IPS-18c (cell line): ENCODE measurements at regions not wholly inside any gene's neighbourhood (a gene's known extent, or its start where the extent isn't known, plus 50 kb on each side); places are given as distances from the start of the nearest gene placed in this dataset.
"Not testable (repeated sequence)": the region's sequence is repeated elsewhere in the genome, so short reads cannot be mapped to it uniquely, and the experiment has no call there.

Source experiments
- H3K4me3 ChIP-seq: 2 replicates; pipeline ENCODE4 v1.7.0; 2013; ENCODE audit warnings: low read depth, mild to moderate bottlenecking, low read length, moderate library complexity; ENCODE audit not compliant: insufficient read depth
- H3K9me3 ChIP-seq: one replicate; pipeline ENCODE4 v1.6.1; 2013; ENCODE audit warnings: mild to moderate bottlenecking, low read length, moderate library complexity; ENCODE audit not compliant: control insufficient read depth, insufficient read depth

DNA sequence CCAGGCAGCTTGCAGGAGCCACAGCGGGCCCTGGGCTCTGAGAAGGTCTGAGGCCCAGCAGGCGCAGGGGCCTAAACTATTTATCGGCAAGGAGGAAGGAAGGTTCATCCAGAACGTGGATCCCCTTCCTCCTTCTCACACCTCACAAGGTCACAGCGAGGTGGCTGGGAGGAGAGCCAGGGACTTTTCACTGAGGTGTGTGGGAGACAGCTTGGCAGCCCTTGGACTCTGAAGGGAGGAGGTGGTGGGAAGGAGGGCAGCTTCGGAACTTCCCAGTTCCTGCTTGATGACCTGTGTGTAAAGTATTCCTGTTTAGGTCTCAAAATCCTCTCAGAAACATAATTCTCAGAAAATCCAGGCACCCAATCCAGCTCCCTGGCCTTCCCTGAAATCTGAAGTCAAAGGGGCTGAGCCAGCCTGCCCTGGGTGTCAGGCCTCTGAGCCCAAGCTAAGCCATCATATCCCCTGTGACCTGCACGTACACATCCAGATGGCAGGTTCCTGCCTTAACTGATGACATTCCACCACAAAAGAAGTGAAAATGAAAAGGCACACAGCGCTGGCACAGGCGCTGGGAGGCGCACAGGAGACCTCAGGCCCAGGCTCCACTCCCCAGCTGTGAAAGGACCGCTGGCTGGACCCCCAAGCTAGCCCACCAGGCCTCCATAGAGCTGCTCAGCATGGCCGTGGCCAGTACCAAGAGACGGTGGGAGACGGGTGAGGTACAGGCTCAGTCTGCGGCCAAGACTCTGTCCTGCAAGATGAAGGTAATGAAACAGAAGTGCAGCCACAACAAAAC is 269.4 kb upstream of the FRG2C start:
- H3K4me3 ChIP-seq, H3K9me3 ChIP-seq: not testable (repeated sequence)

DNA sequence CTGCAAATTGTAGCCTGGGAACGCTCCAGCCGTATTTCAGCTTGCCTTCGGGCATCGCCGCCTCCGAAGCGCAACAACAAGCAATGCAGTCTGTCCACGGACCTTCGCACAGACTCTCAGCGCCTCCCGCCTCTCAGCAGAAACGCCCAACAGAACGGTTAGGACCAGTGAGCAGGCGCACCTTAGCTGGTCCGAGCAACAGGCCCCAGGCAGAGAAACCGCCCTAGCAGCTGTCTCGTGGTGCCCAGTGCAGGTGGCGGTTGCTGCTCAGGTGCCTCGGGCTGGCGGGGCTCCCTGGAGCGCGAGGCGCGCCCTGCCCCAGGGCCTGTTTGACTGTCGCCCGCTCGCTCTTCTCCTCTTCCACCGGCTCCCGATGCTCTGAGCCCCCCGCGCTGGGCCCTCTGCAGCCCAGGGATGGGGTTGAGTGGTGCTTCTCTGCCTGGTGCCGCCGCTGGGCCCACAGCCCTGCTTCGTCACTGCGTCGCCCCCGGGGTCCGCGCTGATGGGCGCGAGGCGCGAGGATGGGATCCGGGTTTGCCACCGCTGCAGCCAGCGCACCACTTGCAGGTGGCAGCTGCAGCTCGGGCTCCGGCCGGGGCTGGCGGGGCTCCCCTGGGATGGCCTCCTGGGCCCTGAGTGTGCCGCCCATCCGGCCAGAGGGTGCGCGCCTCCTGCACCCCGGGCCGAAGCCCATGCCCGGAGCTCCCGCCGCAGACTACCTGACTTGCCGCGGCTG is 268.4 kb upstream of the FRG2C start:
- no peaks in the 10 kb centered on the region for H3K9me3 ChIP-seq
- H3K4me3 ChIP-seq: no peak overlapping the region

DNA sequence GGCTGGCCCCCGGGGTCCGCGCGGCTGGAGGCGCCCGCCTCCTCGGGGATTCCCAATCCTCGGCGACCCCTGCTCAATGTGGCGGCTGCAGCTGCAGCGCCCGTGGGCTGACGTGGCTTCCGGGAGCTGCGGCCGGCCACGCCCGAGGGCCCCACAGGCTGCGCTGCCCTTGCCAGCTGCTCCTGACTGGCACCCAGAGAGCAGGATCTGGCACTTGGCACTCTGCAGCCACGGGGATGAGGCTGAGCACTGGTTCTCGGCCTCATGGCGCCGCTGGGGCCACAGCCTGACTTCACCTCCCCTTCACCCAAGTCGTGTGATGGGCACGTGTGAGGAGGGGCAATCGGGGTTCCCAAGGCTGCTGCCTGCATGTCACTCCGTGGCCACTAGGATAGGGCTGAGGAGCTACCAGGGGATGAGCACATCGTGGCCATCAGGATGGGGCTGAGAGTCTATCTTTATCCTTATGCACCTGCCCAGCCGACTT is 267.8 kb upstream of the FRG2C start:
- Histone ChIP-seq H3K4me3 (no peak overlapping the region), H3K9me3 (no peaks in the 10 kb centered on the region)

DNA sequence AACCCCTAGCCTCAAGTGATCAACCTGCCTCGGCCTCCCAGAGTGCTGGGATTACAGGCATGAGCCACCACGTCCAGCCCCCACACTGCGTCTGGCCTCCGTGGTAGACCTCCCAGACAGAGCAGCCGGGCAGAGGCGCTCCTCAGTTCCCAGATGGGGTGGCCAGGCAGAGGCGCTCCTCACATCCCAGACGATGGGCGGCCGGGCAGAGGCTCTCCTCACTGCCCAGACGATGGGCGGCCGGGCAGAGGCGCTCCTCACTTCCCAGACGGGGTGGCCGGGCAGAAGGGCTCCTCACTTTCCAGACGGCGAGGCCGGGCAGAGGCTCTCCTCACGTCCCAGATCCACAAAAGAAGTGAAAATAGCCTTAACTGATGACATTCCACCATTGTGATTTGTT is 266.6 kb upstream of the FRG2C start:
- H3K9me3 ChIP-seq, H3K4me3 ChIP-seq: not testable (repeated sequence)

DNA sequence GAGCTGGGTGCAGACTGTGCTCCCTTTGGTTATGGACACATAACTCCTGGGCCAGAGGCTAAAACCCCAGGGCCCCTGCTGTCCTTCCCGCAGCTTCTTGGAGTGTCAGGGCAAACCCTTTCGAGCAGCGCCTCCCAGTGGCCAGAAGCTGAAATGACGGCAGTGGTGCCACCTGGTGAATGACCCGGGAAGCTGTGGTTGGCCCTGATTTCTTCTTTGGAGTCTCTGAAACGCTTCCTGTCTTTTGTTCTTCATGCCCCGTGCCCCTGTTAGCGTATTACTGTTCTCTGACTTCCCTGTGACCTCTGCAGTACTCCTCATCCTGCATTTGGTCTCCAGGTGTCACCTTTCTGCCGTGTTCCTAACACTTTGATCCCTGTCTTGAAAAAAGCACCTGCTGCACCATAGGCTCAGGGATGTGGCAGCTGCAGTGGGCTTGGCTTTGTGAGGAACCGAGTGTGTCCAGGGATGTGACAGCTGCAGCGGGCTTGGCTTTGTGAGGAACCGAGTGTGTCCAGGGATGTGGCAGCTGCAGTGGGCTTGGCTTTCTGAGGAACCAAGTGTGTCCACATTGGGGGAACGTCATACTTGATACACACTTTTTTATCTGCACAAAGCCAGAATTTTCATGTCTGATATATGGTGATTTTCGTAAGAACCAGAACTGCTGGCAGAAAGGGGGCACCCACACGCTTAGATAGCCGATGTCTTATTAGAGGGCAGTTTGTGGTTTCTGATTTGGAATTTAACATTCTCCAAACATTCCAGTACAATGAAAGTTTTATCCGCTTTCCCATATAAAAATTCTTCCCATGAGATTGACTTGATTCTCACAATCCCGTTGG is 241.8 kb upstream of the FRG2C start:
- H3K9me3 ChIP-seq, H3K4me3 ChIP-seq: not testable (repeated sequence)

DNA sequence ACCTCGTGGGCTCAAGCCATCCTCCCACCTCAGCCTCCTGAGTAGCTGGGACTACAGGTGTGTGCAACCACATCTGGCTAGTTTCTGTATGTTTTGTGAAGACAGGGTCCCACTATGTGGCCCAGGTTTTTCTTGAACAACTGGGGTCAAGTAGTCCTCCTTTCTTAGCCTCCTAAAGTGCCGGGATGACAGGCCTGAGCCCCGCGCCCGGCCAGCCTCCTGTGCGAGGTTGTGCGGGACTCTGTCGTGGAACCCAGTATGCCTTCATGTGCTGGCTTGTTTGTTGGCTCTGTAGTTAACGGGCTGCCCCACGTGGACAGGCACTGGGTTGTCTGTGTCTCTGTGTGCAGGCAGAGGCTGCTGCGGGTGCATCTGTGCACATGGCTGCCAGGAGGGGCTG is 238.7 kb upstream of the FRG2C start:
- not testable (repeated sequence) for H3K9me3 ChIP-seq, H3K4me3 ChIP-seq

DNA sequence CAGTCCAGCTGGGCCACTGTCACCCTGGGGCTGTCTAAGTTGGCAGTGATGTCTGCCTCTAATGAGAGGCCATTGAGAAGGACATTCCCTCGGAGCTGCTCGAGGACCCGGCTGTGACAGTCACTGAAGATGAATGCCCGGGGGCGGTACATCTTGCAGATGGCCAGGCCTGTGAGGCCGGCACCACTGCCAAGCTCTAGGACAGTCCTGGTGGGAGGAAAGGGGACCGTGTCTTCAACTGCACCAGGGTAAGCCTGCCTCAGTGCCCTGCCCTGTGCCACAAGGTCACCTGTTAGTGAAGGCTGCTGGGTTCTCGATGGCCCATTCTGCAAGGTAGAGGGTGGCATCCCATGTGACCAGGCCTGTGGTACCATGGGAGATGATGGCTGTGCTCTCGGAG is 236.6 kb upstream of the FRG2C start:
- H3K4me3 ChIP-seq, H3K9me3 ChIP-seq: not testable (repeated sequence)

DNA sequence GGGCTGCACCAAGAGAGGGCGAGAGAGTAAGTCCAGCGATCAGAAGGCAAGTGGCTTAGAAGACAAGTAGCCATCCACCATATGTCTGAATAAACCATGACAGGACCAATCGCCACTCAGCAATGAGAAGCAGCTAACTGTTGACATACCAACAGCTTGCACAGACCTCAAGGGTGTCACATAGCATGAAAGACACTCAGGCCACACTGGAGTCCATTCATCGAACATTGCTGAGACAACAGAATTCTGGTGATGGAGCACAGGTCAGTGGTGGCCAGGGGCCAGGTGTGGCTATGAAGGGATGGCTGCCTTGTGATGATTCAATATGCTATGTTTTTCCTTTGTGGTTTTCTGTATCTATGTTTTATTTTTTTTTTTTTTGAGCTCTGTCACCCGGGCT is 236.2 kb upstream of the FRG2C start:
- H3K9me3 ChIP-seq, H3K4me3 ChIP-seq: not testable (repeated sequence)

DNA sequence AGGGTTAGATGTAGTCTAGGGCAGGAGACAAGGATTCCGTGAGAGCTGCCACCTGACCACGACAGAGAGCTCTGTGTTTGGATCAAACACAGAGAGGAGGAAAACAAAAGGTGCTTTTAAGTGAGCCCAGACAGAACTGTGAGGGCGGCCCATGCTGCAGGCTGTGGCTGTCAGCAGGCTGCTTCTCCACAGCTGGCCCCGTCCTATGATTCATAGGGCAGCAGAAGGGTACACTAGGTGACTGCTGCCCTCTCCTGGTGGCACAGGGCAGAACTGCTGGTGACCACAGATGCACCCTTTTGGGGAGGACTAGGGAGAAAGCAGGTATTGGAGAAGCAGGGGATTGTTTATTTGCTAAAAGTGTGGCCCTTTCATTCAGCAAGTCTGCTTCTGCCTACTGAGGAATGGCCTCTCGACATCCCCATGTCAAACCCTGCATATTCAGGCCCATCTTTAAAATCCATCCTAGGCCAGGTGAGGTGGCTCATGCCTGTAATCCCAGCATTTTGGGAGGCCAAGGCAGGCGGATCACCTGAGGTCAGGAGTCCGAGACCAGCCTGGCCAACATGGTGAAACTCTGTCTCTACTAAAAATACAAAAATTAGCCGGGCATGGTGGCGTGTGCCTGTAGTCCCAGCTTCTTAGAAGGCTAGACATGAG is 234.4 kb upstream of the FRG2C start:
- not testable (repeated sequence) for H3K4me3 ChIP-seq, H3K9me3 ChIP-seq

DNA sequence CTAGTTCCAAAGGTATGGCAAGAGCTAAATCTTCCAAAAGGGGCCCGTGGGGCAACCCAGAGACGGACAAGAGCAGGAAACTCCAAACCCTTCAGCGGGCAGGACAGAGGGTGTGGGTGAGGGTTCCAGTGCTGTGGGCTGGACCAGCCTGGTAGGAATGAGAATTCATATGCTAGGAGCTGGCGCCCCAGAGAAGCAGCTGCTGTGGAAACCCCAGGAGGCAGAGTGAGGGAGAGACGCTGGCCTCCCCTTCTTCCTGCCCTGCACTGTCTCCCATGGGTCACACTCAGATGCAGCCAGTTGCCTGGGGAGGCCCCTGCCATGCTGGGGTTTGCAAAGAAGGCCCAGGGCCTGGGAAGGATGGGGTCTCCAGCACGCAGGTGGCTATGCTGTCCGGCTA is 233.7 kb upstream of the FRG2C start:
- not testable (repeated sequence) for H3K9me3 ChIP-seq, H3K4me3 ChIP-seq

DNA sequence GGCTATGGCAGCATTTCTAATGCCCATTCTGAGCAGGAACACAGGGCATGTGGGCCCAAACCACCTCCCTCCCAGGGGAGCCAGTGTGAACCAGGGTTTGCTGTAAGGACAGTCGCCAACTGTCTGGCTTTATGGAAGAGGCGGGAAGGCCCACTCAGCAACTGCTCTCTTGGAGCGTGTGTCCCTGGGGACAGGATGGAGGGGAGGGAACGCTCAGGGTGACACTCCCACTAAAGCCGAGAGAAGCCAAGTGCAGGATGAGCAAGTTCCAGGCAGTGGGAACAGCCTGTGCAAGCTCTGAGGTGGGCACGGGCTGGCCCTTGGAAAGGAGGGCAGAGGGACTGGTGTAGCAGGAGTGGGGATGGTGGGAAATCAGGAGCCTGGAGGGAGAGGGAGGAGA is 233.0 kb upstream of the FRG2C start:
- not testable (repeated sequence) for H3K4me3 ChIP-seq

DNA sequence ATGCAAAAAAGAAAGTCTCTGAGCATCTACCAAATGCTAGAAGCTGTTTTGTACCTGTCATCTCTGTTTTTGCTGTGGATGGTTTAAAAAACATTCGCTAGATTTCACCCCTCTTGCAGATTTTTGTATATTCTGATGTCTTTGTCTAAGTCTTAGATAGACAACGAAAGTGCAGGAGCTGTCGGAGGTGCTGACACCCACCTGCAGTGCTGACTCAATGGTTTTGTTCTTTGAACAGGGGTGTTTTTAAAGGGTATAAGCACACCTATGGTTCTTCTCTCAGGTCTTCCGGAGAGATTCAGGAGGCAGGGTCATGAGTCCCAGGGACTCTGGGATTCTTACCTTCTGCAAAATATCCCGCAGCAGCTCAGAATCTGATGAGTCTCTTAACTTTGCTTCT is 231.7 kb upstream of the FRG2C start:
- H3K4me3 ChIP-seq, H3K9me3 ChIP-seq: not testable (repeated sequence)

More for the DNA sequence above, 233.0 kb upstream of the FRG2C start:
- not testable (repeated sequence) for H3K9me3 ChIP-seq

DNA sequence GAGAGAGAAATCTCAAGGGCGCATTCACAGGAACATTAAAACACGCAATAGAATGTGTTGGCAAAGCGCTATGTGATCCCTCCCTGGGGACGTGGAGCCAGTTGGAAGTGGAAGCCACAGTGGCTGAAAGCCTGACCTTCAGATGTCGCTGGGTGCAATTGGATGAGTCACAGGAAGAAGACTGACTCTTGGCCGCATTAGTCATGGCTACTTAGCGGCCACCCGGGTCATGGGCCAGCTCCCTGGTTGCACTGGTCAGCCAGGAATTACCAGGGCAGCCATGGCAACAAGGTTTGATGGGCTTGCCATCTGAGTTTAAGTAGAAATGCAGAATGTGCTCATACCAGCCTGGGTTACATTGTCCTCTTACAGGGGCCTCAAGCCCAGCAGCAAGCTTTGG is 231.2 kb upstream of the FRG2C start:
- not testable (repeated sequence) for H3K9me3 ChIP-seq, H3K4me3 ChIP-seq

DNA sequence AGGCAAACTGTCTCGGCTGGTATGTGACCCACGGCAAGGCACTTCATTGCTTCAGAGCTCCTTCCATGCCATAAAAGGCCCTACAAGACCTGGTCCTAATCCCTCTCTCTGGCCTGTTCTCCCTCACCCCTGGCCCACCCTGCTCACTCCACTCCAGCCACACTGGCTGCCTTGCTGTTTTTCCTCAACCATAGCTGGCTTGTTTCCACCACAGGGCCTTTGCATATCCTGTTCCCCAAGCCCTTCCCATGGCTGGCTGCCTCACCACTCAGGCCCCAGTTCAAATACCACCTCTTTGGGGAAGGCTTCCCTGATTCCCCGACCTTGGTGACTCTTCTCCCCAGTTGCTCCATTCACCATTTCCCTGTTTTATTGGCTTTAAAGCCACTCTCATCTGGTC is 230.8 kb upstream of the FRG2C start:
- not testable (repeated sequence) for H3K9me3 ChIP-seq, H3K4me3 ChIP-seq

DNA sequence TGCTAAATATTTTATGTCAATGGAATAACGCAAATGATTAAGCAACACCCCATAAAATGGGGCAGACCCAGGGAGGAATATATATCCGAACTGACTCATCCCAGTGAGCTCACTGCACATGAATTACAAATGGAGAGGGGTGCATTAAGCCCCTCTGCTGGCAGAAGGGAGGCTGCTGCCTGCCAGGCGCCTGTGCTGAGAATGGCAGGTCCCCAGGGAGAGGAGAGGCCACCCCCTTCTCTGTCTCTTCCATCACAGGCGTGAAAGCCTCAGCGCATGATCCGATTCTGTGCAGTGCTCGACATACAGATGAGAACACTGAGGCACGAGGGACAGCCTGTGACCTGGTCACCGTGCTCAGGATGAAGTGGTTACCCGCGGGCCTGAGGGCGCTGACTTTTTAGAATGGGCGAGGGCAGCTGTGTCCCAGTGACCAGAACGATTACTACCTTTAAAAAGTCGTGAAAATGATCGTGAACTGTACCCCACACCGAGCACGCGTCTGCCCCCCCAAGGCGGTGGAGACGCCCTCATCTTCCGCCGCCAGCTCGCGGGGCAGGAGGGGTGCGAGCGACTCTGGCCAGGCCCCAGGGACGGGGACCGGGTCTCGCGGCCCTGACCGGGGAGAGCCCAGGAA is 229.7 kb upstream of the FRG2C start:
- peak overlapping the region; percentile 59 for H3K4me3 ChIP-seq
- not testable (repeated sequence) for H3K9me3 ChIP-seq

DNA sequence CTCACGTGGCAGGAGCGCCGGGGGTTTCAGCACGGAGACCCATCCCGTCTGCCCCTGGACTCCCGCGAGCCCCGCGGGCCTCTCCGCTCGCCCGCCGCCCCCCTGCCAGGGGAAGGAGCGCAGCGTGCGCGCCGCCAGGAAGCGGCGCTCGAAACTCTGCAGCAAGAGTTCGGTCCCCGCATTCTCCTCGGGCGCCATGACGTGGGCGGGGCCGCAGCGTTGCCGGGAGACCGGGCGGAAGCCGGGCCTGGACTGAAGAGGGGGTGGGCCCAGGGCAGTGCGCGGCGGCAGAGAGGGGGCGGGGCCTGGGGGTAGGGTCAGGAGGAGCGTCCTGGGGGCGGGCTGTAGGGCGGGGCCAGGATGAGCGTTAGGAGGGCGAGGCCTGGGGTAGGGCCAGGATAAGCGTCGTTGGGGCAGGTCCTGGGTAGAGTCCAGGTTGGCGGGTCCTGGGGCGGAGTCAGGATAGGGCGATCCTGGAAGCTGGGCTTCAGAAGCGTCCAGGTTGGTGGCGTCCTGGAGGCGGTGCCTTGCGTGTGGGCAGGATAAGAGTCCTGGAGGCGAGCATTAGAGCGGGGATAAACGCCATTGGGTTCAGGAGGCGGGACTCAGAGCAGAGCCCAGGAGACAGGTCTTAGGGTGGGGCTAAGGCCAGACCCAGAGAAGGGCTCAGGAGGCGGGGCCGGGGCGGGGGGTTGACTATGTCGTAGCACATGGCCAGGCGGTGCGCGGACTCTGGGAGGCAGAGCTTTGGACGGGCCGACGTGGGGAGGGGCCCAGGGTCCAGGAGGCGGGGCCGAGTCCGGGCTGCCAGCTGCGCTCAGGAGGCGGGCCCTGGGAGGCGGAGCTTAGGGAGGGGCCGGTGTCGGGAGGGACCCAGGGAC is 229.0 kb upstream of the FRG2C start:
- peak overlapping the region; percentile 59; the same call in 1 of the 2 replicates for H3K4me3 ChIP-seq
- not testable (repeated sequence) for H3K9me3 ChIP-seq
